ENCODE measurements at regions not wholly inside any gene's neighbourhood (a gene's known extent, or its start where the extent isn't known, plus 50 kb on each side); places are given as distances from the start of the nearest gene placed in this dataset.

DNA sequence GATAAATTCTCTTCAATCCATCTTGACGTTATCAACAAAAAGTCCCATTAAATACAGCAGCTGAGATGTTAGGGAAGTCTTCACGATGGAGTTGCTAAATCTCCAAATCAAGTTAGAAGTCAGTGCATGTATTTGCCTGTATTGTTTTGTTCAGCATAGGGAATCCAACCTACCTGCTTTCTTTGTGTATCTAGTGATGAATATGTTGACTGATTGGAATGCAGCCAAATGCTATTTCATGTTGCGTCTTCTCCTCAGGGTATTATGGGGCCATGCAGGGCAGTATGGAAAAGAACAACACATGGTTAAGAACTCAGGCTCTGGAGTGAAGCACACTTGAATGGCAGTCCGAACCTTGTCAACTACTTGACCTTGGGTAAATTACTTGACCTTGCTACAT is 529.5 kb upstream of the ZNF462 start:
- no peaks in the 10 kb centered on the region for H3K9me3 ChIP-seq
- TF ChIP-seq, protein P1, sequence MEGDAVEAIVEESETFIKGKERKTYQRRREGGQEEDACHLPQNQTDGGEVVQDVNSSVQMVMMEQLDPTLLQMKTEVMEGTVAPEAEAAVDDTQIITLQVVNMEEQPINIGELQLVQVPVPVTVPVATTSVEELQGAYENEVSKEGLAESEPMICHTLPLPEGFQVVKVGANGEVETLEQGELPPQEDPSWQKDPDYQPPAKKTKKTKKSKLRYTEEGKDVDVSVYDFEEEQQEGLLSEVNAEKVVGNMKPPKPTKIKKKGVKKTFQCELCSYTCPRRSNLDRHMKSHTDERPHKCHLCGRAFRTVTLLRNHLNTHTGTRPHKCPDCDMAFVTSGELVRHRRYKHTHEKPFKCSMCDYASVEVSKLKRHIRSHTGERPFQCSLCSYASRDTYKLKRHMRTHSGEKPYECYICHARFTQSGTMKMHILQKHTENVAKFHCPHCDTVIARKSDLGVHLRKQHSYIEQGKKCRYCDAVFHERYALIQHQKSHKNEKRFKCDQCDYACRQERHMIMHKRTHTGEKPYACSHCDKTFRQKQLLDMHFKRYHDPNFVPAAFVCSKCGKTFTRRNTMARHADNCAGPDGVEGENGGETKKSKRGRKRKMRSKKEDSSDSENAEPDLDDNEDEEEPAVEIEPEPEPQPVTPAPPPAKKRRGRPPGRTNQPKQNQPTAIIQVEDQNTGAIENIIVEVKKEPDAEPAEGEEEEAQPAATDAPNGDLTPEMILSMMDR (IDR thresholded peaks at IDR 0.05) = no peak
- DNase-seq = no peak
- H3K4me3 ChIP-seq = no peak overlapping the region
- 52 to 60% (median 53%) methylated on average over 4 of the region's 4 CpGs for WGBS, 3 donors
- H3K27ac ChIP-seq = no peak overlapping the region
- intact Hi-C loops (cut with DNase I) = no loop called here
- no peak for ATAC-seq
- no peaks in the 10 kb centered on the region for H3K36me3 ChIP-seq (ENCODE audit: insufficient read depth in 1 of 2, low read depth in 1 of 2)
- H3K27me3 ChIP-seq (ENCODE audit: insufficient read depth in 3 of 3, low read length in 2 of 3) = no peaks in the 10 kb centered on the region
- H3K4me1 ChIP-seq = no peaks in the 10 kb centered on the region

DNA sequence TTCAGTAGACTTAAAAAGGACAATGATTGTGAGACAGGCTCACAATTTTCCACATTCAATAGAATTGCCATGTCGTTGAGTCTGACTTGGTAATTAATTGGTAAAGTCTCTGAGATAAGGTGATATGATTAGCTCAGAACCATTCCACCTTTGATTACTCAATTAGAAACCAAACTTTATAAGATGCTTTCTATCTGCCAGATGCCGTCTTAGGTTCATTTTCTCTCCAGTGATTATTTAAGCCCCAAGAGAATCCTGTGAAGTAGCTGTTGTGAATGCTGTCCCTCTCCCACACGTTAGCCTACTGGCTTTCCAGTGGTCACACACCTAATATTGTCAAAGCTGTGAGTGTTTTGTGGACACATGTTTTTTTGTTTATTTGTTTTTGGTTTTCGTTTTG is 528.9 kb upstream of the ZNF462 start:
- intact Hi-C loops (cut with DNase I) = no loop called here
- H3K27ac ChIP-seq = no peak overlapping the region
- DNase-seq = no peak
- no peaks in the 10 kb centered on the region for H3K27me3 ChIP-seq (ENCODE audit: insufficient read depth in 3 of 3, low read length in 2 of 3)
- H3K36me3 ChIP-seq (ENCODE audit: insufficient read depth in 1 of 2, low read depth in 1 of 2) = no peaks in the 10 kb centered on the region
- H3K9me3 ChIP-seq = no peaks in the 10 kb centered on the region
- H3K4me1 ChIP-seq = no peaks in the 10 kb centered on the region
- 54 to 65% (median 56%) methylated on average over 4 of the region's 4 CpGs for WGBS, 3 donors
- no peak for ATAC-seq
- TF ChIP-seq, protein P1 (IDR thresholded peaks at IDR 0.05) = no peak
- H3K4me3 ChIP-seq = no peak overlapping the region

DNA sequence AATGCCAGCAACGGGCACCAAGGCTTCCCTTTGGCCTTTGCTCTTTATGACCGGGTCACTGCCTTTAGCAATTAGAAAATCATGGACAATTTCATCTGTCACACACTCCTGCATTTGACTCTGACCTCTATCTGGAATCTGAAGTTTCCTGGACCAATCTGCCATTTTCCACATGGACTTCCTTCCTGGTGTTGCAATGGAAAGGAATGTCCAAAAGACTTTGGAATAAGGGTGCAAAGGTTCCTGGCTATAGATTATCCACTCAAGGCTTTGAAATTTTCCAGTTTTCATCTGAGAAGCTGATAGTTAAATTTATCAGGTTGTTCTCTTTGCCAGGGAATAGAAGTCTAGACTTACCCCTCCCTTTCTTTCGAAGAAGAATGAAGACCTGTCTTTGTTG is 523.1 kb upstream of the ZNF462 start:
- Histone ChIP-seq H3K27ac (no peak overlapping the region), H3K36me3 (ENCODE audit: insufficient read depth in 1 of 2, low read depth in 1 of 2) (no peaks in the 10 kb centered on the region), H3K27me3 (ENCODE audit: insufficient read depth in 3 of 3, low read length in 2 of 3) (no peaks in the 10 kb centered on the region), H3K4me1 (no peaks in the 10 kb centered on the region), H3K9me3 (no peaks in the 10 kb centered on the region), H3K4me3 (no peak overlapping the region)
- no peak for DNase-seq
- no peak for ATAC-seq
- 41 to 51% (median 50%) methylated on average over 3 of the region's 3 CpGs for WGBS, 3 donors
- intact Hi-C loops (cut with DNase I) = no loop called here
- TF ChIP-seq, protein P1 (IDR thresholded peaks at IDR 0.05) = no peak

DNA sequence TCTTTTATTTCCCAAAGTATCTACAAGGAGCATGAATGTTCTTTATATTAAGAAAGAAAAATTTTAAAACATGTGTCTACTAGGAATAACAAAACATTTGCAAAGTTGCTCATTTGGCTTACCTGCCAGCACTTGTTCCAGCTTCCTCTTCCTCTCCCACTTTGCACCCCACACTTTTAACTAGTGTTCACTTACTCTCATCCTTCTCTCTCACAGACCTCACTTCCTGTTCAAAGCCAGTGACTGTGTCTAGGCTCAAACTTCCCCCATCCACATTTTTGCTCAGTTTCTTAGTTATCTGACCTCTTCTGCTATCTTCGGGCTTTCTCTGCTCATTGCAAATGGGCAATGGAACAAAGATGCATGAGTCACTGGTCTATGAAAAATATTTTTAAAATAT is 512.2 kb upstream of the ZNF462 start:
- Histone ChIP-seq H3K27me3 (ENCODE audit: insufficient read depth in 3 of 3, low read length in 2 of 3) (no peaks in the 10 kb centered on the region), H3K9me3 (no peaks in the 10 kb centered on the region), H3K4me3 (no peak overlapping the region), H3K4me1 (no peaks in the 10 kb centered on the region), H3K36me3 (ENCODE audit: insufficient read depth in 1 of 2, low read depth in 1 of 2) (no peaks in the 10 kb centered on the region), H3K27ac (no peak overlapping the region)
- 67 to 85% (median 76%) methylated on average over 1 of the region's 1 CpG for WGBS, 3 donors
- TF ChIP-seq, protein P1 (IDR thresholded peaks at IDR 0.05) = no peak
- intact Hi-C loops (cut with DNase I) = no loop called here
- ATAC-seq (no peak), DNase-seq (no peak)

DNA sequence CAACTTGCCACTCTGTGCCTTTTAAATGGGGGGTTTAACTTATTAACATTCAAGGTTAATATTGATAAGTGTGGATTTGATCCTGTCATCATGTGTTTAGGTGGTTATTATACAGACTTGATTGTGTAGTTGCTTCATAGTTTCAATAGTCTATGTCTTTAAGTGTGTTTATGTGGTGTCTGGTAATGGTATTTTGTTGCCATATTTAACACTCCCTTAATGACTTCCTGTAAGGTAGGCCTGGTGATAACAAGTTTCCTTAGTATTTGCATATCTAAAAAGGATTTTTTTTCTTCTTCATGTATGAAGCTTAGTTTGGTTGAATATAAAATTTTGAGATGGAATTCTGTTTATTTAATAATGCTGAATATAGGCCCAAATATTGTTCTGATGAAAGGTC is 506.0 kb upstream of the ZNF462 start:
- Histone ChIP-seq H3K4me1 (no peaks in the 10 kb centered on the region), H3K27ac (no peak overlapping the region), H3K36me3 (ENCODE audit: insufficient read depth in 1 of 2, low read depth in 1 of 2) (no peaks in the 10 kb centered on the region), H3K27me3 (ENCODE audit: insufficient read depth in 3 of 3, low read length in 2 of 3) (no peaks in the 10 kb centered on the region), H3K4me3 (no peak overlapping the region), H3K9me3 (no peaks in the 10 kb centered on the region)
- intact Hi-C loops (cut with DNase I) = no loop called here
- TF ChIP-seq, protein P1 (IDR thresholded peaks at IDR 0.05) = no peak
- ATAC-seq = no peak
- no peak for DNase-seq

Data from psoas muscle (tissue), 7 donors.